Coronary artery (tissue), 2 donors: ENCODE measurements at regions not wholly inside any gene's neighbourhood (a gene's known extent, or its start where the extent isn't known, plus 50 kb on each side); places are given as distances from the start of the nearest gene placed in this dataset.

ENCODE experiments used
- DNase-seq: peaks from one replicate; pipeline ENCODE4 v3.0.0-alpha.2; 2017; ENCODE audit warnings: low spot score
- H3K27ac ChIP-seq, 2 donors: fragments of 200-600 bp; sonication (generic); one replicate each; pipeline ENCODE4 v1.5.1; 2016 to 2019
- H3K4me3 ChIP-seq: fragments of 200-600 bp; sonication (generic); 2 replicates; pipeline ENCODE4 v1.5.1; 2016; ENCODE audit warnings: mild to moderate bottlenecking, moderate library complexity
- CTCF ChIP-seq: fragments of 200-600 bp; sonication (generic); IDR thresholded peaks from one replicate; pipeline ENCODE4 v1.5.1; 2019; ENCODE audit warnings: antibody characterized with exemption

- no peak overlapping the region for H3K27ac ChIP-seq
- DNase-seq: no peak
- H3K4me3 ChIP-seq: no peak overlapping the region
- TF ChIP-seq CTCF: no peak
These were observed 113.2 kb upstream of the FAM9B start for GRCh38 chrX:9147086-9147485.

- TF ChIP-seq CTCF: no peak
- Histone ChIP-seq H3K4me3 (no peak overlapping the region), H3K27ac (no peak overlapping the region)
- DNase-seq: no peak
These were observed 113.8 kb upstream of the FAM9B start for GRCh38 chrX:9147726-9148125.

- no peak overlapping the region for H3K27ac ChIP-seq
- TF ChIP-seq CTCF: no peak
- DNase-seq: no peak
- H3K4me3 ChIP-seq: no peak overlapping the region
These were observed 114.9 kb upstream of the FAM9B start for GRCh38 chrX:9148615-9149399.

- Histone ChIP-seq H3K4me3 (no peak overlapping the region), H3K27ac (no peak overlapping the region)
- no peak for DNase-seq
- no peak for TF ChIP-seq CTCF
These were observed 115.7 kb upstream of the FAM9B start for GRCh38 chrX:9149501-9150245.

GRCh38 chrX:9151772-9152307 lies 117.9 kb upstream of the FAM9B start:
- TF ChIP-seq CTCF: no peak
- no peak overlapping the region for H3K4me3 ChIP-seq
- no peak overlapping the region for H3K27ac ChIP-seq
- no peak for DNase-seq

- H3K4me3 ChIP-seq: no peak overlapping the region
- no peak overlapping the region for H3K27ac ChIP-seq
- no peak for DNase-seq
- TF ChIP-seq CTCF: no peak
These were observed 119.4 kb upstream of the FAM9B start for GRCh38 chrX:9153300-9153699.
